H54 (cell line): ENCODE measurements at regions not wholly inside any gene's neighbourhood (a gene's known extent, or its start where the extent isn't known, plus 50 kb on each side); places are given as distances from the start of the nearest gene placed in this dataset.
A peak's percentile ranks its signal among the peaks of the same experiment; 100 is the strongest.

Experiments used
- DNase-seq: peaks from one replicate; pipeline ENCODE4 v3.0.0; 2011; ENCODE audit warnings: low spot score, mixed read lengths; ENCODE audit not compliant: insufficient read length
- FAIRE-seq: peaks from 3 replicates; lab custom pipeline; 2011; peaks lifted over from hg19 to GRCh38; lab: Jason Lieb, UNC
- POLR2A ChIP-seq: IDR thresholded peaks from 2 replicates; pipeline ENCODE4 v1.6.1; 2011; ENCODE audit warnings: low read depth, mild to moderate bottlenecking, low read length

GRCh38 chr9:105082843-105083242, 154.9 kb upstream of the ABCA1 start:
- TF ChIP-seq POLR2A: no peak
- FAIRE-seq: no peak
- DNase-seq: no peak

GRCh38 chr9:105083256-105083655, 155.3 kb upstream of the ABCA1 start:
- FAIRE-seq: no peak

GRCh38 chr9:105087910-105088898, 156.2 kb upstream of the SLC44A1 start:
- TF ChIP-seq POLR2A: no peak
- DNase-seq (no peak), FAIRE-seq (peak; percentile 41)

More at GRCh38 chr9:105083256-105083655, 155.3 kb upstream of the ABCA1 start:
- no peak for TF ChIP-seq POLR2A
- no peak for DNase-seq

- TF ChIP-seq POLR2A: no peak
- no peak for FAIRE-seq
Observed at GRCh38 chr9:105089874-105090273, 154.6 kb upstream of the SLC44A1 start.

GRCh38 chr9:105091004-105091640, 153.3 kb upstream of the SLC44A1 start:
- FAIRE-seq: no peak

More at GRCh38 chr9:105089874-105090273, 154.6 kb upstream of the SLC44A1 start:
- DNase-seq: no peak

GRCh38 chr9:105093685-105094084, 150.8 kb upstream of the SLC44A1 start:
- FAIRE-seq (no peak), DNase-seq (no peak)

More at GRCh38 chr9:105091004-105091640, 153.3 kb upstream of the SLC44A1 start:
- TF ChIP-seq POLR2A: no peak
- DNase-seq: no peak

GRCh38 chr9:105098370-105098769, 146.1 kb upstream of the SLC44A1 start:
- DNase-seq: no peak
- no peak for FAIRE-seq
- TF ChIP-seq POLR2A: no peak

More at GRCh38 chr9:105093685-105094084, 150.8 kb upstream of the SLC44A1 start:
- no peak for TF ChIP-seq POLR2A

GRCh38 chr9:105103776-105104175, 140.7 kb upstream of the SLC44A1 start:
- DNase-seq: no peak
- TF ChIP-seq POLR2A: no peak
- FAIRE-seq: peak; percentile 75

GRCh38 chr9:105114318-105114717, 130.1 kb upstream of the SLC44A1 start:
- no peak for DNase-seq
- FAIRE-seq: no peak
- no peak for TF ChIP-seq POLR2A

- DNase-seq (no peak), FAIRE-seq (no peak)
- no peak for TF ChIP-seq POLR2A
Observed at GRCh38 chr9:105114964-105115728, 129.3 kb upstream of the SLC44A1 start.

GRCh38 chr9:105116052-105116868, 128.2 kb upstream of the SLC44A1 start:
- no peak for TF ChIP-seq POLR2A
- FAIRE-seq (no peak), DNase-seq (no peak)

GRCh38 chr9:105117234-105117633, 127.2 kb upstream of the SLC44A1 start:
- FAIRE-seq: no peak
- no peak for DNase-seq
- TF ChIP-seq POLR2A: no peak

- DNase-seq (no peak), FAIRE-seq (no peak)
- TF ChIP-seq POLR2A: no peak
Observed at GRCh38 chr9:105118636-105119035, 125.8 kb upstream of the SLC44A1 start.

GRCh38 chr9:105119156-105119555, 125.3 kb upstream of the SLC44A1 start:
- no peak for FAIRE-seq
- TF ChIP-seq POLR2A: no peak
- DNase-seq: no peak
